WTC11 (cell line): ENCODE measurements at regions not wholly inside any gene's neighbourhood (a gene's known extent, or its start where the extent isn't known, plus 50 kb on each side); places are given as distances from the start of the nearest gene placed in this dataset.

ENCODE experiments used
- ATAC-seq: fragments of 200-7000 bp; cut with Tn5 transposase; 2 replicates; pipeline ENCODE4 v1.10.0; 2021; ENCODE audit warnings: mild to moderate bottlenecking, moderate library complexity
- CTCF ChIA-PET: fragments of 300-600 bp; sonication (Branson Sonifier 250); formaldehyde crosslinking; loops from one replicate; lab custom pipeline; 2021; ENCODE audit warnings: antibody characterized with exemption; lab: Charles Lee
- POLR2A ChIA-PET: fragments of 350-600 bp; sonication (Branson Sonifier 250); formaldehyde crosslinking; loops from one replicate; lab custom pipeline; 2021; ENCODE audit warnings: antibody characterized with exemption; lab: Charles Lee
- DNase-seq: peaks from one replicate; pipeline ENCODE4 v3.0.0; 2021; ENCODE audit warnings: low spot score
- H3K27ac Mint-ChIP-seq: 2 replicates; pipeline ENCODE4 v1.8.0; 2021; ENCODE audit warnings: mixed read lengths
- H3K27me3 Mint-ChIP-seq: 2 replicates; pipeline ENCODE4 v1.8.0; 2021; ENCODE audit warnings: low read depth, mild to moderate bottlenecking, moderate library complexity, mixed read lengths
- H3K36me3 Mint-ChIP-seq: 2 replicates; pipeline ENCODE4 v1.8.0; 2021; ENCODE audit warnings: mixed read lengths
- H3K4me1 Mint-ChIP-seq: 2 replicates; pipeline ENCODE4 v1.8.0; 2022; ENCODE audit warnings: mixed read lengths
- H3K4me3 Mint-ChIP-seq: 2 replicates; pipeline ENCODE4 v1.8.0; 2021; ENCODE audit warnings: mild to moderate bottlenecking, moderate library complexity, mixed read lengths
- H3K9me3 Mint-ChIP-seq: 2 replicates; pipeline ENCODE4 v1.8.0; 2021; ENCODE audit warnings: mixed read lengths
- ETV6 ChIP-seq: sonication (generic); formaldehyde crosslinking; IDR thresholded peaks from 2 replicates; pipeline ENCODE4 v1.8.1; 2022; ENCODE audit warnings: mild to moderate bottlenecking, missing genetic modification reagents
- FOXK1 ChIP-seq: sonication (generic); formaldehyde crosslinking; IDR thresholded peaks from 2 replicates; pipeline ENCODE4 v1.8.0; 2022; ENCODE audit warnings: mild to moderate bottlenecking, moderate library complexity, missing genetic modification reagents
- NFYB ChIP-seq: sonication (generic); formaldehyde crosslinking; conservative IDR thresholded peaks from 2 replicates; pipeline ENCODE4 v1.8.0; 2022; ENCODE audit warnings: low read depth, missing genetic modification reagents
- OVOL2 ChIP-seq: fragments of 250-450 bp; sonication (Bioruptor Pico); IDR thresholded peaks from 2 replicates; pipeline ENCODE4 v1.9.0; 2021; ENCODE audit warnings: mild to moderate bottlenecking, borderline replicate concordance
- SP1 ChIP-seq: sonication (generic); formaldehyde crosslinking; conservative IDR thresholded peaks from 2 replicates; pipeline ENCODE4 v1.8.1; 2022; ENCODE audit warnings: missing genetic modification reagents
- ZBTB21 ChIP-seq: sonication (generic); formaldehyde crosslinking; IDR thresholded peaks from 2 replicates; pipeline ENCODE4 v1.8.1; 2023; ENCODE audit warnings: mild to moderate bottlenecking, missing genetic modification reagents, borderline replicate concordance
- ZNF121 ChIP-seq: sonication (generic); formaldehyde crosslinking; IDR thresholded peaks from 2 replicates; pipeline ENCODE4 v1.8.0; 2023; ENCODE audit warnings: missing genetic modification reagents
- TF ChIP-seq, protein P1 (sequence below): sonication (generic); formaldehyde crosslinking; conservative IDR thresholded peaks from 2 replicates; pipeline ENCODE4 v1.8.1; 2023; ENCODE audit warnings: mild to moderate bottlenecking, low read depth, missing genetic modification reagents, moderate library complexity
- TF ChIP-seq, protein P2 (sequence below): fragments of 250-450 bp; sonication (Bioruptor Pico); IDR thresholded peaks from 2 replicates; pipeline ENCODE4 v1.9.0; 2021; ENCODE audit warnings: moderate library complexity, mild to moderate bottlenecking, inconsistent platforms, borderline replicate concordance
- TF ChIP-seq, protein P3 (sequence below): sonication (generic); formaldehyde crosslinking; IDR thresholded peaks from 2 replicates; pipeline ENCODE4 v1.8.0; 2022; ENCODE audit warnings: mild to moderate bottlenecking, missing genetic modification reagents
- TF ChIP-seq, protein P4 (sequence below): sonication (generic); formaldehyde crosslinking; IDR thresholded peaks from 2 replicates; pipeline ENCODE4 v1.8.1; 2022; ENCODE audit warnings: low read depth, missing genetic modification reagents, borderline replicate concordance
- TF ChIP-seq, protein P5 (sequence below): fragments of 250-450 bp; sonication (Bioruptor Pico); IDR thresholded peaks from 2 replicates; pipeline ENCODE4 v1.9.0; 2021; ENCODE audit warnings: mild to moderate bottlenecking, borderline replicate concordance
- TF ChIP-seq, protein P6 (sequence below): sonication (generic); formaldehyde crosslinking; IDR thresholded peaks from 2 replicates; pipeline ENCODE4 v1.8.1; 2022; ENCODE audit warnings: missing genetic modification reagents, borderline replicate concordance
- TF ChIP-seq, protein P7 (sequence below): sonication (generic); formaldehyde crosslinking; IDR thresholded peaks from 2 replicates; pipeline ENCODE4 v1.8.0; 2022; ENCODE audit warnings: mild to moderate bottlenecking, missing genetic modification reagents
- TF ChIP-seq, protein P8 (sequence below): fragments of 250-450 bp; sonication (Bioruptor Pico); conservative IDR thresholded peaks from 2 replicates; pipeline ENCODE4 v1.9.0; 2021; ENCODE audit warnings: mild to moderate bottlenecking

DNA sequence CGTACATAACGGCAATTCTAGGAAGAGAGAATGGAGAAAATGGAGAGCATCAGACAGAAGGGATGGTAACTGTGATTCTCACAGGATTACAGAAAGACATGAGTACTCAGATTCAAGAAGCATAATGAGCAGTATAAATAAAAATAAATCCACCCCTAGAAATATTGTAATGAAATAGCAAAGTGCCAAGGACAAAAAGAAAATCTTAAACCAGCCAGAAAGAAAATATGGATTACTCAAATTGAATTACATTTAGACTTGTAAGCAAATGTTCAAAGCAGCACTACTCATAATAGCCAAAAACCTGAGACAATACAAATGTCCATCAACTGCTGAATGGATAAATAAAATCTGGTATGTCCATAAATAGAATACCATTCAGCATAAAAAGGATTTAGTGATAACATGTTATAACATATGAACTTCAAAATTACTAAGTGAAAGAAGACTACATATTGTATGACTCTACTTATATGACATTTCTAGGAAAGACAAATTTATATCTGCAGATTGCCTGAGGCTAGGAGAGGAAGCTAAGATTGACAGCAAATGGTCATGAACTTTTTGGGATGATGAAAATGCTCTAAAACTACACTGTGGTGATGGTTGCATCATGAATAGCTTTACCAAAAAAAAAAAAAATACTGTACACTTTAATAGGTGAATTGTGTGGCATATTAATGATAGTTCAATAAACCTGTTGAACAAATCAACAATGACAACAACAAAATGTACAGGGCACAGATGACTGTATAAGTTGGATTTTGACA, 63.4 kb upstream of the SPTBN1 start:
- Mint-ChIP-seq H3K4me3 (no peak overlapping the region), H3K4me1 (0 out of 2 replicates have a peak, but pooled peaks cover 4% of the 10 kb centered on the region), H3K27me3 (no peaks in the 10 kb centered on the region), H3K9me3 (no peaks in the 10 kb centered on the region), H3K27ac (no peak overlapping the region), H3K36me3 (no peaks in the 10 kb centered on the region)
- ATAC-seq (no peak), DNase-seq (no peak)
- TF ChIP-seq ETV6 (CRISPR knock-in tag) (no peak), NFYB (no peak), OVOL2 (no peak), ZNF121 (CRISPR knock-in tag) (no peak), FOXK1 (CRISPR knock-in tag) (no peak), ZBTB21 (no peak)
- TF ChIP-seq, protein P1, sequence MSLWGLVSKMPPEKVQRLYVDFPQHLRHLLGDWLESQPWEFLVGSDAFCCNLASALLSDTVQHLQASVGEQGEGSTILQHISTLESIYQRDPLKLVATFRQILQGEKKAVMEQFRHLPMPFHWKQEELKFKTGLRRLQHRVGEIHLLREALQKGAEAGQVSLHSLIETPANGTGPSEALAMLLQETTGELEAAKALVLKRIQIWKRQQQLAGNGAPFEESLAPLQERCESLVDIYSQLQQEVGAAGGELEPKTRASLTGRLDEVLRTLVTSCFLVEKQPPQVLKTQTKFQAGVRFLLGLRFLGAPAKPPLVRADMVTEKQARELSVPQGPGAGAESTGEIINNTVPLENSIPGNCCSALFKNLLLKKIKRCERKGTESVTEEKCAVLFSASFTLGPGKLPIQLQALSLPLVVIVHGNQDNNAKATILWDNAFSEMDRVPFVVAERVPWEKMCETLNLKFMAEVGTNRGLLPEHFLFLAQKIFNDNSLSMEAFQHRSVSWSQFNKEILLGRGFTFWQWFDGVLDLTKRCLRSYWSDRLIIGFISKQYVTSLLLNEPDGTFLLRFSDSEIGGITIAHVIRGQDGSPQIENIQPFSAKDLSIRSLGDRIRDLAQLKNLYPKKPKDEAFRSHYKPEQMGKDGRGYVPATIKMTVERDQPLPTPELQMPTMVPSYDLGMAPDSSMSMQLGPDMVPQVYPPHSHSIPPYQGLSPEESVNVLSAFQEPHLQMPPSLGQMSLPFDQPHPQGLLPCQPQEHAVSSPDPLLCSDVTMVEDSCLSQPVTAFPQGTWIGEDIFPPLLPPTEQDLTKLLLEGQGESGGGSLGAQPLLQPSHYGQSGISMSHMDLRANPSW (CRISPR knock-in tag) = no peak
- TF ChIP-seq, protein P2, sequence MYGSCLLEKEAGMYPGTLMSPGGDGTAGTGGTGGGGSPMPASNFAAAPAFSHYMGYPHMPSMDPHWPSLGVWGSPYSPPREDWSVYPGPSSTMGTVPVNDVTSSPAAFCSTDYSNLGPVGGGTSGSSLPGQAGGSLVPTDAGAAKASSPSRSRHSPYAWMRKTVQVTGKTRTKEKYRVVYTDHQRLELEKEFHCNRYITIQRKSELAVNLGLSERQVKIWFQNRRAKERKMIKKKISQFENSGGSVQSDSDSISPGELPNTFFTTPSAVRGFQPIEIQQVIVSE = no peak
- TF ChIP-seq, protein P3, sequence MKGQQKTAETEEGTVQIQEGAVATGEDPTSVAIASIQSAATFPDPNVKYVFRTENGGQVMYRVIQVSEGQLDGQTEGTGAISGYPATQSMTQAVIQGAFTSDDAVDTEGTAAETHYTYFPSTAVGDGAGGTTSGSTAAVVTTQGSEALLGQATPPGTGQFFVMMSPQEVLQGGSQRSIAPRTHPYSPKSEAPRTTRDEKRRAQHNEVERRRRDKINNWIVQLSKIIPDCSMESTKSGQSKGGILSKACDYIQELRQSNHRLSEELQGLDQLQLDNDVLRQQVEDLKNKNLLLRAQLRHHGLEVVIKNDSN = no peak
- TF ChIP-seq, protein P4, sequence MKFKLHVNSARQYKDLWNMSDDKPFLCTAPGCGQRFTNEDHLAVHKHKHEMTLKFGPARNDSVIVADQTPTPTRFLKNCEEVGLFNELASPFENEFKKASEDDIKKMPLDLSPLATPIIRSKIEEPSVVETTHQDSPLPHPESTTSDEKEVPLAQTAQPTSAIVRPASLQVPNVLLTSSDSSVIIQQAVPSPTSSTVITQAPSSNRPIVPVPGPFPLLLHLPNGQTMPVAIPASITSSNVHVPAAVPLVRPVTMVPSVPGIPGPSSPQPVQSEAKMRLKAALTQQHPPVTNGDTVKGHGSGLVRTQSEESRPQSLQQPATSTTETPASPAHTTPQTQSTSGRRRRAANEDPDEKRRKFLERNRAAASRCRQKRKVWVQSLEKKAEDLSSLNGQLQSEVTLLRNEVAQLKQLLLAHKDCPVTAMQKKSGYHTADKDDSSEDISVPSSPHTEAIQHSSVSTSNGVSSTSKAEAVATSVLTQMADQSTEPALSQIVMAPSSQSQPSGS = no peak
- TF ChIP-seq, protein P5, sequence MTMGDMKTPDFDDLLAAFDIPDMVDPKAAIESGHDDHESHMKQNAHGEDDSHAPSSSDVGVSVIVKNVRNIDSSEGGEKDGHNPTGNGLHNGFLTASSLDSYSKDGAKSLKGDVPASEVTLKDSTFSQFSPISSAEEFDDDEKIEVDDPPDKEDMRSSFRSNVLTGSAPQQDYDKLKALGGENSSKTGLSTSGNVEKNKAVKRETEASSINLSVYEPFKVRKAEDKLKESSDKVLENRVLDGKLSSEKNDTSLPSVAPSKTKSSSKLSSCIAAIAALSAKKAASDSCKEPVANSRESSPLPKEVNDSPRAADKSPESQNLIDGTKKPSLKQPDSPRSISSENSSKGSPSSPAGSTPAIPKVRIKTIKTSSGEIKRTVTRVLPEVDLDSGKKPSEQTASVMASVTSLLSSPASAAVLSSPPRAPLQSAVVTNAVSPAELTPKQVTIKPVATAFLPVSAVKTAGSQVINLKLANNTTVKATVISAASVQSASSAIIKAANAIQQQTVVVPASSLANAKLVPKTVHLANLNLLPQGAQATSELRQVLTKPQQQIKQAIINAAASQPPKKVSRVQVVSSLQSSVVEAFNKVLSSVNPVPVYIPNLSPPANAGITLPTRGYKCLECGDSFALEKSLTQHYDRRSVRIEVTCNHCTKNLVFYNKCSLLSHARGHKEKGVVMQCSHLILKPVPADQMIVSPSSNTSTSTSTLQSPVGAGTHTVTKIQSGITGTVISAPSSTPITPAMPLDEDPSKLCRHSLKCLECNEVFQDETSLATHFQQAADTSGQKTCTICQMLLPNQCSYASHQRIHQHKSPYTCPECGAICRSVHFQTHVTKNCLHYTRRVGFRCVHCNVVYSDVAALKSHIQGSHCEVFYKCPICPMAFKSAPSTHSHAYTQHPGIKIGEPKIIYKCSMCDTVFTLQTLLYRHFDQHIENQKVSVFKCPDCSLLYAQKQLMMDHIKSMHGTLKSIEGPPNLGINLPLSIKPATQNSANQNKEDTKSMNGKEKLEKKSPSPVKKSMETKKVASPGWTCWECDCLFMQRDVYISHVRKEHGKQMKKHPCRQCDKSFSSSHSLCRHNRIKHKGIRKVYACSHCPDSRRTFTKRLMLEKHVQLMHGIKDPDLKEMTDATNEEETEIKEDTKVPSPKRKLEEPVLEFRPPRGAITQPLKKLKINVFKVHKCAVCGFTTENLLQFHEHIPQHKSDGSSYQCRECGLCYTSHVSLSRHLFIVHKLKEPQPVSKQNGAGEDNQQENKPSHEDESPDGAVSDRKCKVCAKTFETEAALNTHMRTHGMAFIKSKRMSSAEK (CRISPR knock-in tag) = no peak
- TF ChIP-seq, protein P6, sequence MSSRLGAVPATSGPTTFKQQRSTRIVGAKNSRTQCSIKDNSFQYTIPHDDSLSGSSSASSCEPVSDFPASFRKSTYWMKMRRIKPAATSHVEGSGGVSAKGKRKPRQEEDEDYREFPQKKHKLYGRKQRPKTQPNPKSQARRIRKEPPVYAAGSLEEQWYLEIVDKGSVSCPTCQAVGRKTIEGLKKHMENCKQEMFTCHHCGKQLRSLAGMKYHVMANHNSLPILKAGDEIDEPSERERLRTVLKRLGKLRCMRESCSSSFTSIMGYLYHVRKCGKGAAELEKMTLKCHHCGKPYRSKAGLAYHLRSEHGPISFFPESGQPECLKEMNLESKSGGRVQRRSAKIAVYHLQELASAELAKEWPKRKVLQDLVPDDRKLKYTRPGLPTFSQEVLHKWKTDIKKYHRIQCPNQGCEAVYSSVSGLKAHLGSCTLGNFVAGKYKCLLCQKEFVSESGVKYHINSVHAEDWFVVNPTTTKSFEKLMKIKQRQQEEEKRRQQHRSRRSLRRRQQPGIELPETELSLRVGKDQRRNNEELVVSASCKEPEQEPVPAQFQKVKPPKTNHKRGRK (CRISPR knock-in tag) = no peak
- CTCF ChIA-PET = no interaction called here
- POLR2A ChIA-PET = no interaction called here

DNA sequence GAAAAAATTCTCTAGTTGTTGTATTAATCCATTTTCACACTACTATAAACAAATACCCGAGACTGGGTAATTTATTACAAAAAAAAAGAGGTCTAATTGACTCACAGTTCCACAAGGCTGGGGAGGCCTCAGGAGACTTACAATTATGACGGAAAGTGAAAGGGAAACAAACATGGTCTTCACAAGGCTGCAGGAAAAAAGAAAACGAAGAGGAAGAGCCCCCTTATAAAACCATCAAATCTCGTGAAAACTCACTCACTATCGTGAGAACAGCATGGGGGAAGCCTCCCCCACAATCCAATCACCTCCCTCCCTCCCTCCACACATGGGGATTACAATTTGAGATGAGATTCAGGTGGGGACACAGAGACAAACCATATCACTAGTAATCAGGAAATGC, 61.7 kb upstream of the SPTBN1 start:
- ChIA-PET POLR2A (no interaction called here), CTCF (no interaction called here)
- H3K36me3 Mint-ChIP-seq = no peaks in the 10 kb centered on the region
- H3K9me3 Mint-ChIP-seq = no peaks in the 10 kb centered on the region
- H3K27ac Mint-ChIP-seq = no peak overlapping the region
- ATAC-seq (no peak), DNase-seq (no peak)
- no peak overlapping the region for H3K4me3 Mint-ChIP-seq
- H3K4me1 Mint-ChIP-seq = no peaks in the 10 kb centered on the region
- no peaks in the 10 kb centered on the region for H3K27me3 Mint-ChIP-seq
- TF ChIP-seq, protein P7, sequence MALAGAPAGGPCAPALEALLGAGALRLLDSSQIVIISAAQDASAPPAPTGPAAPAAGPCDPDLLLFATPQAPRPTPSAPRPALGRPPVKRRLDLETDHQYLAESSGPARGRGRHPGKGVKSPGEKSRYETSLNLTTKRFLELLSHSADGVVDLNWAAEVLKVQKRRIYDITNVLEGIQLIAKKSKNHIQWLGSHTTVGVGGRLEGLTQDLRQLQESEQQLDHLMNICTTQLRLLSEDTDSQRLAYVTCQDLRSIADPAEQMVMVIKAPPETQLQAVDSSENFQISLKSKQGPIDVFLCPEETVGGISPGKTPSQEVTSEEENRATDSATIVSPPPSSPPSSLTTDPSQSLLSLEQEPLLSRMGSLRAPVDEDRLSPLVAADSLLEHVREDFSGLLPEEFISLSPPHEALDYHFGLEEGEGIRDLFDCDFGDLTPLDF (CRISPR knock-in tag) = no peak
- TF ChIP-seq, protein P8, sequence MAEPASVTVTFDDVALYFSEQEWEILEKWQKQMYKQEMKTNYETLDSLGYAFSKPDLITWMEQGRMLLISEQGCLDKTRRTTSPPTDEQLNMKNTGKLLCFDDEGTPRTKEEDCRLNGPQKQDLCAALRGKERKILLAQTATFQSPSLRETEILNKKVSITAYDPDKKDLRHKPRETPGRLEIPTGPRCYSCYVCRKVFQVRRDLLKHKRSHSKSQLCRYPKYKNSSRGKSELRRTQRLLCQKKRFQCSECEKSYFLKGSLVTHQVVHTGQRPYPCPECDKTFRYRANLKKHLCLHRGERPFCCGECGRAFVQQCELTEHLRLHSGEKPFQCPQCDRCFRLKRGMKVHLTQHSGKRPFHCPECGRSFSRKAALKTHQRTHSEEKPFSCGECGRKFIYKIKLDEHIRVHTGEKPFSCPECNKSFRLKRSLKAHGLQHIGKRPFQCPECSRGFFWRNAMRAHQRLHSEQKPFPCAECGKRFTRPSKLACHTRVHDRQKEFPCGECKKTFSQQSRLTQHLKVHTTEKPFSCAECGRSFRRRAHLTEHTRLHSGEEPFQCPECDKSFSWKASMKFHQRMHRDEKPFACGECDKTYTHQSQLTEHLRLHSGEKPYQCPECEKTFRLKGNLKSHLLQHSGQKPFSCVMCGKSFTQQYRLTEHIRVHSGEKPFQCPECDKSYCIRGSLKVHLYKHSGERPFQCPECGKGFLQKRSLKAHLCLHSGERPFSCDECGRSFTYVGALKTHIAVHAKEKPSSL (CRISPR knock-in tag) = no peak
- TF ChIP-seq SP1 (CRISPR knock-in tag) = no peak
